Activated naive CD4-positive, alpha-beta T cell treated with anti-CD3 and anti-CD28 coated beads, Interleukin-2, amount 50 U/mL, for 16 hours (primary cell): ENCODE measurements at regions not wholly inside any gene's neighbourhood (a gene's known extent, or its start where the extent isn't known, plus 50 kb on each side); places are given as distances from the start of the nearest gene placed in this dataset.

Experiments used
- DNase-seq: peaks from one replicate; pipeline ENCODE4 v3.0.0-alpha.2; 2020

DNA sequence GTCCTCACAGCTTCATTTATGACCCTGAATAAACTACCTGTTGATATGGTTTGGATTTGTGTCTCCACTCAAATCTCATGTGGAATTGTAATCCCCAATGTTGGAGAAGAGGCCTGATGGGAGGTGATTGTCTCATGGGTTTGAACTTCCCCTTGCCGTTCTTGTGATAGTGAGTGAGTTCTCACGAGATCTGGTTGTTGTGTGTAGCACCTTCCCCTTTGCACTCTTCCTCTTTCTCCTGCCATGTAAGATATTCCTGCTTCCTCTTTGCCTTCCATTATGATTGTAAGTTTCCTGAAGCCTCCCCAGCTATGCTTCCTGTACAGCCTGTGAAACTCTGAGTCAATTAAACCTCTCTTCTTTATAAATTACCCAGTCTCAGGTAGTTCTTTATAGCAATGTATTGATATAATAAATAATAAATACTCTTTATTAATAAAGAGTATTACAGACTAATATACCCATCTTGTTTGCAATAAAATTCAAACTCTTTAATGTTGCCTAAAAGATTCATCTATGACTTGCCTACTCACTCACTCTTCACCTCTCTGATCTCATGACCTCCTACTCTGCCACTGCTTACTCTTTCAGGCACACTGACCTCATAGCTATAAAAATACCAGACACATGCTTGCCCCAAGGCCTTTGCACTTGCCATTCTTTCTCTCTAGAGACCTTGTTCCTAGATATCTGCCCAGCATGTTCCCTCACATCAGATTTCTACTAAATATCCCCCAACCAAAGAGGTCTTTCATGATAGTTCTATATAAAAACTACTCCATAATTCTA is 256.4 kb upstream of the MARCKS start:
- DNase-seq, result no peak

DNA sequence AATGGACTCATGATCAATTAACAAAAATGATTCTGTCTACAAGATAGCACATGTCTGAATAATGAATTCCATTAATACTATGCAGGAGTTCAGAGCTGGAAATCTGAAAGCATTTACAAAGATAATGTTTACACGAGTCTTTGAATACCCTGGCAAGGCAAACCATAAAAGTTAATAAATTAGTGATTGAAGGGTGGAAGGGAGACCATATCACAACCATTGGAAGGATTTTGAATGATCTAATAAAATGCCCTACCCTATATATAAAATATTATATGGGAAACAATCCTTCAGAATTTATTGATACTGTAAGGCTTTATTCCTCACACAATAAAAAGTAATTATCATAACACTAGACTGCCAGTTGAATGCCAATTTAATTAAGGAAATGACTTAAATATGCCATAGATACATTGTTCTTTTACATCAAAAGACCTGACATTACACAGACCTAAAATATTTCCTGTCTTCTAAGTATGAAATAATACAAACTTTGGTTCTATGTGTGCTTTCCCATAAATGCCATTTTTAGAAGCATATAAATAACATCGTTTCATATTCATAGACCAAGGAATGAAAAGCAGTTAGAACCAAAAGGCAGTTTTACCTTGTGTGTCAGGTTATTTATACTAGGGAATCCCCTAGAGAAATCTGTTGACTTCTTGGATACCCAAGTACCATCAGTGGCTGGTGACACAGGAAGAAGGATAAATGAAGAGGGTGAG is 249.2 kb upstream of the MARCKS start:
- no peak for DNase-seq

GRCh38 chr6:113610377-113610988 is 246.7 kb upstream of the MARCKS start:
- DNase-seq, result no peak

DNA sequence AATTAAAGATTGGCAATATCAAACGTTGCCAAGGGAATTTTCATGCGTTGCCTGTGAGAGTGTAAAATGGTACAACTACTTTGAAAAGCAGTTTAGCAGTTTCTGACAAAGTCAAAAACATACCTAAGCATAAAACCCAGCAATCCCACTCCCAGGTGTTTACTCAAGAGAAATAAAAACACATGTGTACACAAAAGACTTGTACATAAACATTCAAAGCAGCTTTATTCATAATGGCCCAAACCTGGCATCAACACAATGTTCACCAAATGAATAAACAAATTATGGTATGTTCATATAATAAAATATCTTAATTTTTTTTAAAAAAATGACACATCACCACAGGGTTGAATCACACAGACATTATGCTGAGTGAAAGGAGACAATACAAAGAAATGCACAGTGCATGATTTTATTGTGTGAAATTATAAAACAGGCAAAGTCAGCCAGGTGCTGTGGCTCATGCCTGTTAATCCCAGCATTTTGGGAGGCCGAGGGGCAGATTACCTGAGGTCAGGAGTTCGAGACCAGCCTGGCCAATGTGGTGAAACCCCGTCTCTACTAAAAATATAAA is 240.4 kb upstream of the MARCKS start:
- DNase-seq, result no peak

DNA sequence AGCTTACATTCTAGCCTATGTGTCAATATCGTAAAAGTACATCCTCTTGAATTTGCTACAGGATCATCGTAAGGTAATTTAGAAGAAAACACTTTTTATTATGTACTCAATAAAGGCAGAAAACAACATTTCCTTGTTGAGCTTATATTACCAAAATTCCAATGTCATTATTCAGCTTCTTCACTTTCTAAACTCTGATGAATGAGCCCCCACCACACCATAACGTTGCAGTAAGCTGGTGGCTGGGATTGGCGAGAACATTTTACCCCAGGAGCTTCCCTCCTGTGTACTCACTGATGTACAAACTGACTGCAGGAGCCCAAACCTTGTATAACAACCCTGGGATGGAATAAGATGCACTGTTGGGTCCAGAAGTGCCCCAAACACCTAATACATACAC is 238.1 kb upstream of the MARCKS start:
- no peak for DNase-seq

GRCh38 chr6:113620386-113620785 is 236.8 kb upstream of the MARCKS start:
- no peak for DNase-seq

- no peak for DNase-seq
Measured at GRCh38 chr6:113622254-113622653, 234.9 kb upstream of the MARCKS start.

GRCh38 chr6:113623129-113623528 is 234.0 kb upstream of the MARCKS start:
- DNase-seq, result no peak

DNA sequence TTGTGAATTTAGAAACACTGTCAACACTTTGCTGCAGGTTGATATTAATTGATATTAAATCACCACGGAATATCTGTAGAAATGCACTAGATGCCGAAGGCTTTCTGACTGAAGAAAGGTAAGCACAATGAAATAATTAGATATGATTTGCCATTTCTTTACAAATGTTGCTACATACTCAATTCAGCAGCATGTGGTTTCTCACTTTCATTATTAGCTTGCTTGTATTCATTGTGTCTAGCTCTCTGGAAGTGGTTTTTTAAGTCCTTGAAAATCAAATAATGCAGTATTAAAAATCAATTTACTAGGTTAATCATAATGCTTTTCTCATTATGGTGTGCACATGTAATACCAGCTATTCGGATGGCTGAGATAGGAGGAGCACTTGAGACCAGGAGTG is 231.3 kb upstream of the MARCKS start:
- no peak for DNase-seq

DNA sequence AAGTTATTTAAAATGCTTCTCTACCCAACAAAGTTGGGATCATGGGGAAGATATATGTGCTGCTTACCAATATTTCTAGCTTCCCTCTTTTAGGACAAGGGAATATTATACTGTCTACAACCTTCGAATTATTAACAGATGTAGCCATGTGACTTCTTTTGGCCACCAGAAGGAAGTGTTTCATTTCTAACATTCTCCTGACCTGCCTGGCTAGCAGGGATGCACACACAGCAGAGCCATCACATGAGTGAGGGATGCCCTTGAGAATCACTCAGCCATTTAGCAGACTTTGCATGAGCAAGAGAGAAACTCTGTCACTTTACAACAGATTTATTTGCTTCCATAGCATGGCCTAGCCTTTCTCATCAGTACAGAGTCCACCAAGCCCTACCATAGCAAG is 230.7 kb upstream of the MARCKS start:
- DNase-seq, result no peak

DNA sequence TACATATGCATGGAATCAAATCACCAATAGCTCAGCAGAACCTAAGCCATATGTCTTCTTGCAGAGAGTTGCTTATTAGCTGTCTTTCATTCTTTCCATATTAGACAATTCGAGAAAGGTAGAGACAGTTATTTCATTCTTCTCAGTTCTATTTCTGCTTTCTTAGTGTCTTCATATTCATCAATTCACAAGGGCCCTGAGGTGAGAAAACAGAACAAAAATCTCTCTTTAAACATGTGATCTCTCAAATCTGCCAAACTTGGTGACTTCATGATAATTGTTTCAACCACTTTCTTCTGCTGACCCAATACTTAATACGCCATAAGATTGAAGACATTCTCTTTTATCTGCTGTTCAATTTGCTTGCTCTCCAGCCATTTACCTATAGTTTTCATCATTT is 229.7 kb upstream of the MARCKS start:
- DNase-seq, result no peak

- no peak for DNase-seq
Measured at GRCh38 chr6:113629256-113629655, 227.9 kb upstream of the MARCKS start.

DNA sequence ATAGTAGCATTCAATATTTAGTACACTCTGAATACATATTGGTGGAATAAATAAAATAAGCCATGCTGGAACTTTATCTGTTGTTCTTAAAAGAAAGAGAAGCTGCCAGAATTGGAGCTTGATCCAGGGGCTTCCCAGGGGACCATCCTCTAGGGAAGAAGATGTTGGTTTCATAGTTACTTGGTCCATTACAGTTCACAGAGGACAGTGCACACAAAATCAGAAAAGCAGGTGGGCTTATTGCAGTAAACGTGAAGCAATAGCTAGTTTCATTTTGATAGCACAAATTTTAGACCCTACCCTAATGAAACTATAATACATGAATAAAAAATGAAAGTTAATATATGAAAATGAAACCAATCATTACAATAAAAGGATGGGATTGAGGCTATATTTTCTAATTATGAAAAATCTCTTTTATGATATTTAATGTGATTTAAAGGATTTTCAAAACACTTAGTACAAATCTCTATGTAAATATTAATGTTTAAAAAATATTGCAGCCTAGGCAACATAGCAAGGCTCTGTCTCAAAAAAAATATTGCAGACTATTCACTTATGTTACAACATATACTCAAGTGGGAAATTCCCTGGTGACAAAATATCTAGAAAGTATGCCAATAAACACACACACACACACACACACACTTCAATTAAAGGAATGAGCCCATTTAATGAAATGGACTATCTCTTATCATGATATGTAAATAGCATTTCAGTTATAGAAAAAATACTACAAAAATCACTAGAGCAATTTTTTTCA is 227.0 kb upstream of the MARCKS start:
- no peak for DNase-seq

DNA sequence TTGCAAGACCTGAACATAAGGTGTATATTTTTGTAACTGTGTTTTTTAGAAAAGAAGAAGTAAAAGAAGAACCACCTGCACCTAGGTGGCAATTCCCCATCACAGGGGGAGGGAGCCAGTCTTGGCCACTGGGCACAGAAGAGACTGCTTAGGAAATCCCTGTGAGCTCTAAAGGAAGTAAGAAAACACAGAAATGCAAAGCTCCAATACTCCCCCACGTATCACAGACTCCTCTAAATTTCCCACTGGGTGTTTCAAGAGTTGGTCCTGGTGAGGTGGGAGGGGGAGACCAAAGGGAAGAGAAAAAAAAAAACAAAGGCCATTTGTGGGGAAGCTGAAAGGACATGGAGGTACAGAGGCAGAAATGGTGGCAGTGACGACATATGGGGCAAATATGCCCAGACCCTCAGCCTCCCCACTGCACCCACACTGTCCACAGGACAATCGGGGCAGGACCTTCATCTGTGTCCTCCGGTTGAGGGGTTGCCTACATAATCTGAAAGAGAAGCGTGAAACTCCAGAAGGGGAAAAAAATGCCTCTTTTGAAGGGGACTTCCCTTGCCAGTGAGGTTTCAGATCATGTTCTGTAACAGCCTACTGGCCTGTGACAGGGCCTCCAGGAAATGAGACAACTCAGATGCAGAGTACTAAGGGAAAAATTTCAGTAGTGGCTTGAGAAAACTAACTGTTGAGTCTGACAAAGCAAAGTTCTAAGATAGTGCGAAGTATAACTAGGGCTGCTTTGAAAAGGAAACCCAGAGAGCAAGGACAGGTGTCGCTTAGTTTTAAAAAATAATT is 226.2 kb upstream of the MARCKS start:
- no peak for DNase-seq

GRCh38 chr6:113631666-113632065 is 225.5 kb upstream of the MARCKS start:
- no peak for DNase-seq

- DNase-seq, result no peak
Measured at GRCh38 chr6:113632220-113632864, 224.8 kb upstream of the MARCKS start.

DNA sequence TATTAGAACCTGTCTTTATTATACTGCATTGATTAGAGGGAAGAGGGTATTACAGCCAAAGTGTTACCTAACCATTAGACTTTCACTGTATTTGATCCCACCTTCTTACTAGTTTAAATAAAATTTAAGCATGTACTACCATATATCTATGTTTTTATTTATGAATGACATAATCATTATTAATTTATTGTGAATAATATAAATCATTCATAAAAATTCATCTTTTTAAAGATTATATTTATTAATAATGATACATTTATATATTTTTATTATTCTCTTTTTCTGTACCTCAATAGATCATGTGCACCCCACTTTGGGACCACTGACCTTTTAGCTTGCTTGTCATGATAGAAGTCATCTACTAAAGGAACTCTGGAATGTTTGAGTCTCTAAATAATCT is 223.5 kb upstream of the MARCKS start:
- no peak for DNase-seq

GRCh38 chr6:113634352-113635163 is 222.6 kb upstream of the MARCKS start:
- DNase-seq, result no peak

GRCh38 chr6:113635222-113635986 is 221.7 kb upstream of the MARCKS start:
- DNase-seq, result no peak

DNA sequence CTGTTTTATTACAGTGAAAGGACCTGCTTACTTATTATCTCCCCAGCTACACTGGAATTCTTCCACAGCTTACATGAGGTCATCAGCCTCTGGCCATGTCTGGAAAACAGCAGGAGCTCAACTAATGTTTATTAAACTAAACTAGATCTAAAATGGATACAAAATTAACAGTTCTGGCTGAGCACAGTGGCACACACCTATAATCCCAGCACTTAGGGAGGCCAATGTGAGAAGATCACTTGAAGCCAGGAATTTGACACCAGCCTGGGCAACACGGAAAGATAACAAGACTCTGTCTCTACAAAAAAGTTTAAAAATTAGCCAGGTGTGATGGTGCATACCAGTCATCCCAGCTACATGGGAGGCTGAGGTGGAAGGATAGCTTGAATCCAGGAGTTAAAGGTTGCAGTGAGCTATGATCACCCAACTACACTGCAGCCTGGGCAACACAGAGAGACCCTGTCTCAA is 220.8 kb upstream of the MARCKS start:
- no peak for DNase-seq
